ENCODE measurements at regions not wholly inside any gene's neighbourhood (a gene's known extent, or its start where the extent isn't known, plus 50 kb on each side); places are given as distances from the start of the nearest gene placed in this dataset.

DNA sequence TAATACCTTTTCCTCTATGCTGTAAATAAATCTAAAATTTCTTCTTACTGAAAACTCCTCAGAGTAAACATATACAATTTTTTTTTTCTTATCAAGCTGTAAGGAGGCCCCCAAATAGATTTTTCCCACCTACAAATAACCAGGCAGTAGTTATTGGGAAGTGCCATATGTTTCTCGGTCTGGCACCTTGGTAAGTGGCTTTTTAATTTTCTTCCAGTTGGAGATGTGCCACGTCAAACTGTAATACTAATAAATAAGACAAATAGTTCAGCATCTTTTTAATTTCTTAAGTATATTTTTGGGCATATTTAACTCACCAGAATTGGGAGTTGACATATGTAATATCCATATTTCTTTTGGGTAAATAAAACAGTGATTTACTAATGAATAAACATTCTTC lies 346.3 kb downstream of the DIPK2A start:
- WGBS, 2 donors: 82 to 86% methylated on average over 2 of the region's 2 CpGs
- Histone ChIP-seq H3K4me3 (no peak overlapping the region), H3K9me3 (no peaks in the 10 kb centered on the region), H3K4me1 (no peaks in the 10 kb centered on the region), H3K27me3 (no peaks in the 10 kb centered on the region), H3K27ac (no peak overlapping the region), H3K36me3 (no peaks in the 10 kb centered on the region)
- FAIRE-seq (no peak), DNase-seq (no peak), ATAC-seq (no peak)
- intact Hi-C loops (cut with DNase I): no loop called here
- TF ChIP-seq, protein P1, sequence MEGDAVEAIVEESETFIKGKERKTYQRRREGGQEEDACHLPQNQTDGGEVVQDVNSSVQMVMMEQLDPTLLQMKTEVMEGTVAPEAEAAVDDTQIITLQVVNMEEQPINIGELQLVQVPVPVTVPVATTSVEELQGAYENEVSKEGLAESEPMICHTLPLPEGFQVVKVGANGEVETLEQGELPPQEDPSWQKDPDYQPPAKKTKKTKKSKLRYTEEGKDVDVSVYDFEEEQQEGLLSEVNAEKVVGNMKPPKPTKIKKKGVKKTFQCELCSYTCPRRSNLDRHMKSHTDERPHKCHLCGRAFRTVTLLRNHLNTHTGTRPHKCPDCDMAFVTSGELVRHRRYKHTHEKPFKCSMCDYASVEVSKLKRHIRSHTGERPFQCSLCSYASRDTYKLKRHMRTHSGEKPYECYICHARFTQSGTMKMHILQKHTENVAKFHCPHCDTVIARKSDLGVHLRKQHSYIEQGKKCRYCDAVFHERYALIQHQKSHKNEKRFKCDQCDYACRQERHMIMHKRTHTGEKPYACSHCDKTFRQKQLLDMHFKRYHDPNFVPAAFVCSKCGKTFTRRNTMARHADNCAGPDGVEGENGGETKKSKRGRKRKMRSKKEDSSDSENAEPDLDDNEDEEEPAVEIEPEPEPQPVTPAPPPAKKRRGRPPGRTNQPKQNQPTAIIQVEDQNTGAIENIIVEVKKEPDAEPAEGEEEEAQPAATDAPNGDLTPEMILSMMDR (IDR thresholded peaks at IDR 0.05): no peak

DNA sequence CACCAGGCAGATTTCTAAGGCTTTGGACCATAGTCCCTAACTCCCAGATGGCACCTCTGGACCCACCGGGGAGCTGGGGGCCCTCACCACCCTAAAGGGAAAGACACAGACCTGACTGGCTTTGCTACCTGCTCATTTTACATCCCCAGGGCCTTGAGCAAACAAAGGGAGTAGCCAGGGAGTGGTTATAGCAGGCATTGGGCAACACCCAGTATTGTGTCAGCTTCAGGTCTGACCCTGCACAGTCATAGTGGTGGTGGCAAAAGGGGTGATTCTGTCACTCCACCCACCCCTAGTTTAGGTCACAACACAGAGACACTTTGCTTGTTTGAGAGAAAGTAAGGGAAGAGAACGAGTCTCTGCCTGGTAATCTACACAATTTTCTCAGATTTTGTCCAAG lies 352.5 kb downstream of the DIPK2A start:
- Histone ChIP-seq H3K4me1 (no peaks in the 10 kb centered on the region), H3K9me3 (no peaks in the 10 kb centered on the region), H3K27me3 (no peaks in the 10 kb centered on the region), H3K4me3 (no peak overlapping the region), H3K36me3 (no peaks in the 10 kb centered on the region), H3K27ac (no peak overlapping the region)
- ATAC-seq (no peak), FAIRE-seq (no peak), DNase-seq (no peak)
- WGBS, 2 donors: 84 to 86% methylated on average over 2 of the region's 2 CpGs
- TF ChIP-seq, protein P1 (IDR thresholded peaks at IDR 0.05): no peak
- intact Hi-C loops (cut with DNase I): no loop called here

DNA sequence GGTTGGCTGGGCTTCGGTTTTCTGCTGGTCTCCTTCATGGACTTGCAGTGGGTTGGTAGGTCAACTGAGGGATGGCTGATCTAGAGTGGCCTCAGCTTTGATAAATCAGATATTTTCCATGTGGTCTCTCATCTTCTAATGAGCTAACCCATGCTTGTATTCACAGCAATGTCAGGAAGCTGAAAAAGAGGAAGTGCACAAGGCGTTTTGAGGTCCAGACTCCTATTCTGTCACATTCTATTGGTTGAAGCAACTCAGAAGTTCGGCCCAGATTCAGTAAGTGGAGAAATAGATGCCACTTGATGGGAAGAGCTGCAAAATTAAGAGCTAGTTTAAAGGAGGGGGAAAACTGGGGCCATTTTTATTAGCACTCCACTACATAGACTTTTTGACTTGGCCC lies 361.2 kb downstream of the DIPK2A start:
- ATAC-seq: no peak
- TF ChIP-seq, protein P1 (IDR thresholded peaks at IDR 0.05): no peak
- no peak for FAIRE-seq
- H3K4me1 ChIP-seq: no peaks in the 10 kb centered on the region
- no peaks in the 10 kb centered on the region for H3K9me3 ChIP-seq
- 78 to 83% methylated on average over 3 of the region's 3 CpGs for WGBS, 2 donors
- intact Hi-C loops (cut with DNase I): no loop called here
- H3K36me3 ChIP-seq: no peaks in the 10 kb centered on the region
- no peaks in the 10 kb centered on the region for H3K27me3 ChIP-seq
- no peak overlapping the region for H3K4me3 ChIP-seq
- H3K27ac ChIP-seq: no peak overlapping the region
- DNase-seq: no peak

DNA sequence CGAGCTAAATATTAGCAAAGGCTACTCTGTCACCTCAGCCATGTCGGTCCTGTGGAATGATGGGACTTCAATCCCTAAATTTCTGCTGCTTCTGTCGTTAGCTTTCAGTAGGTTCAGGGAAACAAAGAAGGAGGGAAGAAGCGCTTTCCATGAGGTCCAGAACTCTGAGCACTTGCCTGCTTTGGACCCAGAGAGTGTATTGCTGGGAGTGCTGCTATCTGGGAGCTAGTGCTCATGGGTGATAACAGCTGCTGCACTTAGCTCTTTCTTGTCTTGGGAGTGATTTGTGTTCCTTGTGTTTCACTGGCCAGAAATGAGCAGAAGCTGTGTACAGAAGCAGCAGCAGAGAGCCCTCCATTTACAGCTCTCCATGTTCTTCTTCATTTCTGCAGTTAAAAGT lies 369.8 kb downstream of the DIPK2A start:
- intact Hi-C loops (cut with DNase I): no loop called here
- no peak for DNase-seq
- 29 to 34% methylated on average over 4 of the region's 4 CpGs for WGBS, 2 donors

DNA sequence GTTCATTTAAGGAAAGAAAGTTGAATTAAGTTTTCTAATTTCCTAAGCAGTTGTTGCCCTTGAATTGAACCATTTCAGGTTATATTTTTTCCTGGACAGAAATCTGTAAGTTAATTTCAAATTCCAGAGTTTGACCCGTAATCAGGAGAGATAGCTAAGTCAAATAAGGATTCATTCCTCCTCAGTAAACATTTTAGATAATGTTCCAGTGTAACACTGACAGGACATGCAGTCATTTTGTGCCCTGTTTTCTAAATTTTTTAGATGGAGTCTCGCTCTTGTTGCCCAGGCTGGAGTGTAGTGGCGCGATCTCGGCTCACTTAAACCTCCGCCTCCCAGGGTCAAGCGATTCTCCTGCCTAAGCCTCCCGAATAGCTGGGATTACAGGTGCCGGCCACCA lies 371.7 kb downstream of the DIPK2A start:
- 90 to 91% methylated on average over 9 of the region's 9 CpGs for WGBS, 2 donors

More for the DNA sequence above, 369.8 kb downstream of the DIPK2A start:
- TF ChIP-seq, protein P1 (IDR thresholded peaks at IDR 0.05): no peak
- FAIRE-seq (no peak), ATAC-seq (peak in 2 of 4 donors; percentile 47 to 53)
- Histone ChIP-seq H3K27me3 (no peaks in the 10 kb centered on the region), H3K4me3 (no peak overlapping the region), H3K4me1 (no peaks in the 10 kb centered on the region), H3K27ac (no peak overlapping the region), H3K36me3 (no peaks in the 10 kb centered on the region), H3K9me3 (no peaks in the 10 kb centered on the region)

More for the DNA sequence above, 371.7 kb downstream of the DIPK2A start:
- TF ChIP-seq, protein P1 (IDR thresholded peaks at IDR 0.05): no peak
- FAIRE-seq (no peak), ATAC-seq (no peak), DNase-seq (no peak)
- no peaks in the 10 kb centered on the region for H3K4me1 ChIP-seq
- no peaks in the 10 kb centered on the region for H3K36me3 ChIP-seq
- H3K27me3 ChIP-seq: no peaks in the 10 kb centered on the region
- no peak overlapping the region for H3K4me3 ChIP-seq
- no peak overlapping the region for H3K27ac ChIP-seq
- H3K9me3 ChIP-seq: no peaks in the 10 kb centered on the region
- intact Hi-C loops (cut with DNase I): no loop called here
